ENCODE measurements at regions not wholly inside any gene's neighbourhood (a gene's known extent, or its start where the extent isn't known, plus 50 kb on each side); places are given as distances from the start of the nearest gene placed in this dataset.
A peak's percentile ranks its signal among the peaks of the same experiment; 100 is the strongest.

- H3K9ac ChIP-seq (ENCODE audit: low read length in 2 of 2), result no peak overlapping the region
- no peak overlapping the region for H3K27ac ChIP-seq (ENCODE audit: low read length)
- H3K27me3 ChIP-seq (ENCODE audit: control insufficient read depth in 1 of 2, insufficient read depth in 2 of 2, low read length in 2 of 2), result no peaks in the 10 kb centered on the region
- H3K9me3 ChIP-seq (ENCODE audit: control insufficient read depth in 2 of 2, low read length in 2 of 2), result no peaks in the 10 kb centered on the region
- no peaks in the 10 kb centered on the region for H3K36me3 ChIP-seq (ENCODE audit: control insufficient read depth in 2 of 2, insufficient read depth in 2 of 2, low read length in 2 of 2)
- no peak overlapping the region for H3K4me3 ChIP-seq (ENCODE audit: low read length in 2 of 2)
- H3K4me1 ChIP-seq (ENCODE audit: control insufficient read depth, insufficient read depth, low read length), result no peaks in the 10 kb centered on the region
These were observed 343.5 kb downstream of the C12orf50 start for GRCh38 chr12:87685696-87686095.

GRCh38 chr12:87679251-87679650 is 349.9 kb downstream of the C12orf50 start:
- H3K4me3 ChIP-seq (ENCODE audit: low read length in 2 of 2), result no peak overlapping the region
- H3K27ac ChIP-seq (ENCODE audit: low read length), result no peak overlapping the region
- H3K36me3 ChIP-seq (ENCODE audit: control insufficient read depth in 2 of 2, insufficient read depth in 2 of 2, low read length in 2 of 2), result no peaks in the 10 kb centered on the region
- H3K27me3 ChIP-seq (ENCODE audit: control insufficient read depth in 1 of 2, insufficient read depth in 2 of 2, low read length in 2 of 2), result no peaks in the 10 kb centered on the region
- no peak overlapping the region for H3K9ac ChIP-seq (ENCODE audit: low read length in 2 of 2)
- H3K4me1 ChIP-seq (ENCODE audit: control insufficient read depth, insufficient read depth, low read length), result no peaks in the 10 kb centered on the region
- H3K9me3 ChIP-seq (ENCODE audit: control insufficient read depth in 2 of 2, low read length in 2 of 2), result no peaks in the 10 kb centered on the region

- Histone ChIP-seq H3K27me3 (ENCODE audit: control insufficient read depth in 1 of 2, insufficient read depth in 2 of 2, low read length in 2 of 2) (no peaks in the 10 kb centered on the region), H3K36me3 (ENCODE audit: control insufficient read depth in 2 of 2, insufficient read depth in 2 of 2, low read length in 2 of 2) (no peaks in the 10 kb centered on the region), H3K9me3 (ENCODE audit: control insufficient read depth in 2 of 2, low read length in 2 of 2) (no peaks in the 10 kb centered on the region), H3K4me1 (ENCODE audit: control insufficient read depth, insufficient read depth, low read length) (no peaks in the 10 kb centered on the region), H3K27ac (ENCODE audit: low read length) (no peak overlapping the region), H3K4me3 (ENCODE audit: low read length in 2 of 2) (no peak overlapping the region), H3K9ac (ENCODE audit: low read length in 2 of 2) (no peak overlapping the region)
These were observed 350.7 kb downstream of the C12orf50 start for GRCh38 chr12:87678453-87678852.

- Histone ChIP-seq H3K9me3 (ENCODE audit: control insufficient read depth in 2 of 2, low read length in 2 of 2) (no peaks in the 10 kb centered on the region), H3K9ac (ENCODE audit: low read length in 2 of 2) (no peak overlapping the region), H3K36me3 (ENCODE audit: control insufficient read depth in 2 of 2, insufficient read depth in 2 of 2, low read length in 2 of 2) (no peaks in the 10 kb centered on the region), H3K4me1 (ENCODE audit: control insufficient read depth, insufficient read depth, low read length) (no peaks in the 10 kb centered on the region), H3K27me3 (ENCODE audit: control insufficient read depth in 1 of 2, insufficient read depth in 2 of 2, low read length in 2 of 2) (no peaks in the 10 kb centered on the region), H3K4me3 (ENCODE audit: low read length in 2 of 2) (no peak overlapping the region), H3K27ac (ENCODE audit: low read length) (no peak overlapping the region)
These were observed 352.5 kb downstream of the C12orf50 start for GRCh38 chr12:87676731-87677130.

GRCh38 chr12:87671757-87672156 is 357.4 kb downstream of the C12orf50 start:
- Histone ChIP-seq H3K4me1 (ENCODE audit: control insufficient read depth, insufficient read depth, low read length) (no peaks in the 10 kb centered on the region), H3K27ac (ENCODE audit: low read length) (no peak overlapping the region), H3K27me3 (ENCODE audit: control insufficient read depth in 1 of 2, insufficient read depth in 2 of 2, low read length in 2 of 2) (no peaks in the 10 kb centered on the region), H3K36me3 (ENCODE audit: control insufficient read depth in 2 of 2, insufficient read depth in 2 of 2, low read length in 2 of 2) (no peaks in the 10 kb centered on the region), H3K9ac (ENCODE audit: low read length in 2 of 2) (no peak overlapping the region), H3K4me3 (ENCODE audit: low read length in 2 of 2) (no peak overlapping the region), H3K9me3 (ENCODE audit: control insufficient read depth in 2 of 2, low read length in 2 of 2) (no peaks in the 10 kb centered on the region)

GRCh38 chr12:87670448-87670847 is 358.8 kb downstream of the C12orf50 start:
- Histone ChIP-seq H3K36me3 (ENCODE audit: control insufficient read depth in 2 of 2, insufficient read depth in 2 of 2, low read length in 2 of 2) (no peaks in the 10 kb centered on the region), H3K9ac (ENCODE audit: low read length in 2 of 2) (no peak overlapping the region), H3K9me3 (ENCODE audit: control insufficient read depth in 2 of 2, low read length in 2 of 2) (no peaks in the 10 kb centered on the region), H3K4me3 (ENCODE audit: low read length in 2 of 2) (no peak overlapping the region), H3K4me1 (ENCODE audit: control insufficient read depth, insufficient read depth, low read length) (no peaks in the 10 kb centered on the region), H3K27me3 (ENCODE audit: control insufficient read depth in 1 of 2, insufficient read depth in 2 of 2, low read length in 2 of 2) (no peaks in the 10 kb centered on the region), H3K27ac (ENCODE audit: low read length) (no peak overlapping the region)

- Histone ChIP-seq H3K9ac (ENCODE audit: low read length in 2 of 2) (no peak overlapping the region), H3K9me3 (ENCODE audit: control insufficient read depth in 2 of 2, low read length in 2 of 2) (no peaks in the 10 kb centered on the region), H3K4me1 (ENCODE audit: control insufficient read depth, insufficient read depth, low read length) (no peaks in the 10 kb centered on the region), H3K27ac (ENCODE audit: low read length) (no peak overlapping the region), H3K36me3 (ENCODE audit: control insufficient read depth in 2 of 2, insufficient read depth in 2 of 2, low read length in 2 of 2) (no peaks in the 10 kb centered on the region), H3K27me3 (ENCODE audit: control insufficient read depth in 1 of 2, insufficient read depth in 2 of 2, low read length in 2 of 2) (no peaks in the 10 kb centered on the region), H3K4me3 (ENCODE audit: low read length in 2 of 2) (no peak overlapping the region)
These were observed 361.8 kb downstream of the C12orf50 start for GRCh38 chr12:87667378-87667777.

GRCh38 chr12:87661786-87662377 is 367.3 kb downstream of the C12orf50 start:
- H3K9me3 ChIP-seq (ENCODE audit: control insufficient read depth in 2 of 2, low read length in 2 of 2), result no peaks in the 10 kb centered on the region
- no peaks in the 10 kb centered on the region for H3K27me3 ChIP-seq (ENCODE audit: control insufficient read depth in 1 of 2, insufficient read depth in 2 of 2, low read length in 2 of 2)
- H3K4me1 ChIP-seq (ENCODE audit: control insufficient read depth, insufficient read depth, low read length), result no peaks in the 10 kb centered on the region
- H3K4me3 ChIP-seq (ENCODE audit: low read length in 2 of 2), result peak overlapping the region; percentile 35 to 49
- H3K27ac ChIP-seq (ENCODE audit: low read length), result no peak overlapping the region
- H3K9ac ChIP-seq (ENCODE audit: low read length in 2 of 2), result no peak overlapping the region
- no peaks in the 10 kb centered on the region for H3K36me3 ChIP-seq (ENCODE audit: control insufficient read depth in 2 of 2, insufficient read depth in 2 of 2, low read length in 2 of 2)

- Histone ChIP-seq H3K27ac (ENCODE audit: low read length) (no peak overlapping the region), H3K4me3 (ENCODE audit: low read length in 2 of 2) (peak overlapping the region in 1 of 2 donors; percentile 35), H3K36me3 (ENCODE audit: control insufficient read depth in 2 of 2, insufficient read depth in 2 of 2, low read length in 2 of 2) (no peaks in the 10 kb centered on the region), H3K9me3 (ENCODE audit: control insufficient read depth in 2 of 2, low read length in 2 of 2) (no peaks in the 10 kb centered on the region), H3K27me3 (ENCODE audit: control insufficient read depth in 1 of 2, insufficient read depth in 2 of 2, low read length in 2 of 2) (no peaks in the 10 kb centered on the region), H3K4me1 (ENCODE audit: control insufficient read depth, insufficient read depth, low read length) (no peaks in the 10 kb centered on the region), H3K9ac (ENCODE audit: low read length in 2 of 2) (no peak overlapping the region)
These were observed 368.0 kb downstream of the C12orf50 start for GRCh38 chr12:87660987-87661774.

GRCh38 chr12:87660291-87660690 is 368.9 kb downstream of the C12orf50 start:
- Histone ChIP-seq H3K4me3 (ENCODE audit: low read length in 2 of 2) (no peak overlapping the region), H3K4me1 (ENCODE audit: control insufficient read depth, insufficient read depth, low read length) (no peaks in the 10 kb centered on the region), H3K27ac (ENCODE audit: low read length) (no peak overlapping the region), H3K27me3 (ENCODE audit: control insufficient read depth in 1 of 2, insufficient read depth in 2 of 2, low read length in 2 of 2) (no peaks in the 10 kb centered on the region), H3K36me3 (ENCODE audit: control insufficient read depth in 2 of 2, insufficient read depth in 2 of 2, low read length in 2 of 2) (no peaks in the 10 kb centered on the region), H3K9me3 (ENCODE audit: control insufficient read depth in 2 of 2, low read length in 2 of 2) (no peaks in the 10 kb centered on the region), H3K9ac (ENCODE audit: low read length in 2 of 2) (no peak overlapping the region)

- no peak overlapping the region for H3K9ac ChIP-seq (ENCODE audit: low read length in 2 of 2)
- H3K36me3 ChIP-seq (ENCODE audit: control insufficient read depth in 2 of 2, insufficient read depth in 2 of 2, low read length in 2 of 2), result no peaks in the 10 kb centered on the region
- no peaks in the 10 kb centered on the region for H3K4me1 ChIP-seq (ENCODE audit: control insufficient read depth, insufficient read depth, low read length)
These were observed 372.9 kb downstream of the C12orf50 start for GRCh38 chr12:87656311-87656710.

More at GRCh38 chr12:87656311-87656710, 372.9 kb downstream of the C12orf50 start:
- Histone ChIP-seq H3K9me3 (ENCODE audit: control insufficient read depth in 2 of 2, low read length in 2 of 2) (no peaks in the 10 kb centered on the region), H3K27ac (ENCODE audit: low read length) (no peak overlapping the region), H3K27me3 (ENCODE audit: control insufficient read depth in 1 of 2, insufficient read depth in 2 of 2, low read length in 2 of 2) (no peaks in the 10 kb centered on the region), H3K4me3 (ENCODE audit: low read length in 2 of 2) (no peak overlapping the region)

Measured in stomach smooth muscle (tissue), 2 donors.